Glutamatergic neuron (in vitro differentiated cells): ENCODE measurements at regions not wholly inside any gene's neighbourhood (a gene's known extent, or its start where the extent isn't known, plus 50 kb on each side); places are given as distances from the start of the nearest gene placed in this dataset.

Source experiments
- DNase-seq: peaks from one replicate; pipeline ENCODE4 v3.0.0; 2022
- H3K27ac Mint-ChIP-seq: one replicate; pipeline ENCODE4 v1.8.0; 2020; ENCODE audit warnings: mild to moderate bottlenecking, mixed read lengths, inconsistent platforms; ENCODE audit not compliant: unreplicated experiment
- H3K27me3 Mint-ChIP-seq: one replicate; pipeline ENCODE4 v1.8.0; 2020; ENCODE audit warnings: mild to moderate bottlenecking, moderate library complexity, mixed read lengths, inconsistent platforms; ENCODE audit not compliant: unreplicated experiment
- H3K36me3 Mint-ChIP-seq: one replicate; pipeline ENCODE4 v1.8.0; 2020; ENCODE audit warnings: mild to moderate bottlenecking, mixed read lengths, inconsistent platforms; ENCODE audit not compliant: unreplicated experiment
- H3K4me1 Mint-ChIP-seq: one replicate; pipeline ENCODE4 v1.8.0; 2020; ENCODE audit warnings: mild to moderate bottlenecking, low read depth, mixed read lengths, inconsistent platforms; ENCODE audit not compliant: unreplicated experiment
- H3K4me3 Mint-ChIP-seq: one replicate; pipeline ENCODE4 v1.8.0; 2020; ENCODE audit warnings: mild to moderate bottlenecking, mixed read lengths, inconsistent platforms; ENCODE audit not compliant: unreplicated experiment
- H3K9me3 Mint-ChIP-seq: one replicate; pipeline ENCODE4 v1.8.0; 2020; ENCODE audit warnings: mild to moderate bottlenecking, moderate library complexity, mixed read lengths, inconsistent platforms; ENCODE audit not compliant: unreplicated experiment
- TF ChIP-seq, protein P1 (sequence below): fragments of 200-600 bp; sonication (generic); IDR thresholded peaks from one replicate; pipeline ENCODE4 v1.5.0; 2021; ENCODE audit not compliant: partially characterized antibody, unreplicated experiment

DNA sequence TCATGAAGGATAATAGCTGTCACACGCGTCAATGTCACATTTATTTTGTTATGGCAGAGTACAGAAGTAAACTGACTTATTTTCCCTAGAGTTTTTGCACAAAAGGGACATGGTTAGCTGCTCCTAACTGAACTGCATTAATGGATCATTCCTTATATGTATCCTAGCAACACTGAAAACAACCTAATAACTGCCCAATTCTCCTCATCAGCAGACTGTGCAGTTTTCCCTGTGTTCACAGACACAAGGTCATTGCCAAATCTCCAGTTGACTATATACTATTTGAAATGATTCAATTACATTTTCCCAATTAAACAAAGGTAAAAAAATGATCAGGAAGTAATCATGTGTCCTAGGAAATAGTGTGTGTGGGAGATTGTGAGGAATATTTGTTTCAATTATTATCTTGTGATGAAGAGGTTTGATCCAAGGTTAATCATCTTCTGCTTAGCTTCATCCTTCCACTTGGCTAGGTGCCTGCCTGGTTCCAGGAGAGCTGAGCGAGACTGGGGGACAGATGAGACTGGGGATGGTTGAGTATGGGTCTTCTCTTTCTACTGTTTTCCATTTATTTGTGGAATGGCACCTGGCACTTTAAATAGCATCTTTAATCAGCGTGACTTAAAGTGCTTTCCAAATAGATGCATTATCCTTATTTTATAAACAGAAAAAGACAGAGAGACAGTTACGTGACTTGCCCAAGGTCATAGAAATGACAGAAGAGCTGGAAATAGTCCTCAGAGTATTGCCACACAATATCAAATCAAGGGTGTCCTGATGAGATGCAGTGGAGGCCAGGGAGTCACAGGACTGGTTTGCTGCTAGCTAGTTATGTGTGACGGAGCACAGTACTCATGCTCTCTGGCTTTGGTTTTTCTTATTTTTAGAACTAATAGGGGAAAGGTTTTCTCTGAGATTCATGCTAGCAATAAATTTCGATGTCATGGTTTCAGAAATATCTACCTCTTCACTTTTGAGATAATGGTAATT lies 335.6 kb downstream of the PIK3C3 start:
- Mint-ChIP-seq H3K27ac (peak overlapping the region; percentile 69), H3K4me3 (peak overlapping the region; percentile 30), H3K36me3 (peaks cover 4% of the 10 kb centered on the region), H3K27me3 (no peaks in the 10 kb centered on the region), H3K4me1 (peaks cover 4% of the 10 kb centered on the region), H3K9me3 (no peaks in the 10 kb centered on the region)
- DNase-seq: no peak
- TF ChIP-seq, protein P1, sequence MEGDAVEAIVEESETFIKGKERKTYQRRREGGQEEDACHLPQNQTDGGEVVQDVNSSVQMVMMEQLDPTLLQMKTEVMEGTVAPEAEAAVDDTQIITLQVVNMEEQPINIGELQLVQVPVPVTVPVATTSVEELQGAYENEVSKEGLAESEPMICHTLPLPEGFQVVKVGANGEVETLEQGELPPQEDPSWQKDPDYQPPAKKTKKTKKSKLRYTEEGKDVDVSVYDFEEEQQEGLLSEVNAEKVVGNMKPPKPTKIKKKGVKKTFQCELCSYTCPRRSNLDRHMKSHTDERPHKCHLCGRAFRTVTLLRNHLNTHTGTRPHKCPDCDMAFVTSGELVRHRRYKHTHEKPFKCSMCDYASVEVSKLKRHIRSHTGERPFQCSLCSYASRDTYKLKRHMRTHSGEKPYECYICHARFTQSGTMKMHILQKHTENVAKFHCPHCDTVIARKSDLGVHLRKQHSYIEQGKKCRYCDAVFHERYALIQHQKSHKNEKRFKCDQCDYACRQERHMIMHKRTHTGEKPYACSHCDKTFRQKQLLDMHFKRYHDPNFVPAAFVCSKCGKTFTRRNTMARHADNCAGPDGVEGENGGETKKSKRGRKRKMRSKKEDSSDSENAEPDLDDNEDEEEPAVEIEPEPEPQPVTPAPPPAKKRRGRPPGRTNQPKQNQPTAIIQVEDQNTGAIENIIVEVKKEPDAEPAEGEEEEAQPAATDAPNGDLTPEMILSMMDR: no peak

DNA sequence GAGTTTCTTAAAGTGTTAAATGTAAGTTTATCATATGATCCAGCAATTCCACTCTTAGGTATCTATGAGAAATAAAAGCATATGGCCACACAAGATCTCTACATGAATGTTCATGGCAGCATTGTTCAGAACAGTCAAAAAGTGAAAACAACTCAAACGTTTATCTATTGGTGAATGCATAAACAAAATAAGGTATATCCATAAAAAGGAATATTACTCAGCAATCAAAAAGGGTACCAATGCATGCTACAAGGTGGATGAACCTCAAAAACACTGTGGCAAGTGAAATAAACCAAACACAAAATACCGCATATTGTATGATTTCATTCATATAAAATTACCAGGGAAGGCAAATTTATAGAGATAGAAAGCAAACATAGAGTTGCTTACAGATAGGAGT lies 337.6 kb downstream of the PIK3C3 start:
- peaks cover 1% of the 10 kb centered on the region for H3K4me1 Mint-ChIP-seq
- no peak overlapping the region for H3K27ac Mint-ChIP-seq

DNA sequence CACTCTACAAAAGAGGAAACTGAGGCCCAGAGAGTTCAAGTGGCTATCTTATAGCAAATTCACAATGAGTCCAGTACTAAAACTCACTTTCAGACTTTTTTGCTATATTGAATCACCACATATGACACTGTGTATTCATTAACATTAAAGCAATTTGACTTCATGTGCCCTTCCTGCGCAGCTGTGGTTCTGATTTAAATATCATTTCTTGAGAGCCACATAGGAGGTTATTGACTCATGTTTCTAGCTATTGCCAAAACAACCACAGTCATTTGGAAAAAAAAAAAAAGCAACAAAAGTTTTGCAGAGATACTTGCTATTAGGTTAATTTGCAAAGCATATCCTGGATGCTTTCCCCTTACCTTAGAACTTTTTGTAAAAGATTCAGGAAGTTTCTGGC lies 341.2 kb downstream of the PIK3C3 start:
- H3K9me3 Mint-ChIP-seq: peaks cover 1% of the 10 kb centered on the region
- H3K27ac Mint-ChIP-seq: no peak overlapping the region
- no peaks in the 10 kb centered on the region for H3K27me3 Mint-ChIP-seq
- TF ChIP-seq, protein P1: no peak
- no peak for DNase-seq
- H3K4me1 Mint-ChIP-seq: peaks cover 13% of the 10 kb centered on the region
- no peak overlapping the region for H3K4me3 Mint-ChIP-seq
- peaks cover 4% of the 10 kb centered on the region for H3K36me3 Mint-ChIP-seq

More for the DNA sequence above, 337.6 kb downstream of the PIK3C3 start:
- Mint-ChIP-seq H3K4me3 (no peak overlapping the region), H3K36me3 (peaks cover 4% of the 10 kb centered on the region), H3K27me3 (no peaks in the 10 kb centered on the region), H3K9me3 (no peaks in the 10 kb centered on the region)
- TF ChIP-seq, protein P1: no peak
- DNase-seq: no peak

DNA sequence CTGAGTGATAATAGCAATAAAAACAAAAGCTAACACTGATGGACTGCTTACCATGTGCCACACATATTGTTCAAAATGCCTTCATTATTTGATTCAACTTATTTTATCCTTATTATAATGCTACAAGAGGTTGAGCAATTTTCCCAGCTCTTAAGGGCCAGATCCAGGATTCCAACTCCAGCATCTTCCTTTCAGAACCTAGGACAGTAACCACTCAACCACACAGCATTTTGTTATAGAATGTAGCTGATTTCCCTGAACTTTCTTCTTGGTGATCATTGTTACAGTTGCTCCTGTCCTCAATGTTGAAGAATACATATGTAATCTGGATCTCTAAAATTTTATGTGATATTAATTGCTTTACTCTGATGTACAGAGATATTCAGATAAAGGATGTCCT lies 341.7 kb downstream of the PIK3C3 start:
- H3K4me3 Mint-ChIP-seq: no peak overlapping the region
- TF ChIP-seq, protein P1: no peak
- no peaks in the 10 kb centered on the region for H3K27me3 Mint-ChIP-seq
- DNase-seq: no peak
- peaks cover 18% of the 10 kb centered on the region for H3K4me1 Mint-ChIP-seq
- H3K27ac Mint-ChIP-seq: no peak overlapping the region
- peaks cover 4% of the 10 kb centered on the region for H3K36me3 Mint-ChIP-seq
- H3K9me3 Mint-ChIP-seq: peaks cover 1% of the 10 kb centered on the region
